Inferior parietal cortex (tissue), 1 donor: ENCODE measurements at regions not wholly inside any gene's neighbourhood (a gene's known extent, or its start where the extent isn't known, plus 50 kb on each side); places are given as distances from the start of the nearest gene placed in this dataset.

Source experiments
- DNase-seq: peaks from one replicate; pipeline ENCODE4 v3.0.0-alpha.2; 2016; ENCODE audit errors: extremely low spot score

DNA sequence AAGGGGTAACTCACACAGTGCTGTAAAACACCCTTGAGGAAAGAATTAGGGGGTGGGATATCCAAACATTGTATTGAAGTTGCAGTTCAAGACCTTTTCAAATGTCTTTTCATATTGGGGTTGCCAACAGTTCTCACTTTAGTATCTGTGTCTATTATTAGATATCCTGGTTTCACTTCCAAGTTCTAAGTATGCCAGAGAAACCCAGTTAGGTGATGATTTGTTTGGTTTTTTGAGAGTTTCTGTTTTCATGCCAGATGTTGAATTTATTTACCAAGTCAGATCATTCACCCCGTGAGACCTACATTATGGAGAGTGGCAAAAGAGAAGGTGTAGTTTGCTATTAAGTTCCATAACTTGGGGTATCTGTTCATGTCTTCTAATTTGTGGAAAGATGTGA is 64.5 kb downstream of the C9orf152 start:
- no peak for DNase-seq

DNA sequence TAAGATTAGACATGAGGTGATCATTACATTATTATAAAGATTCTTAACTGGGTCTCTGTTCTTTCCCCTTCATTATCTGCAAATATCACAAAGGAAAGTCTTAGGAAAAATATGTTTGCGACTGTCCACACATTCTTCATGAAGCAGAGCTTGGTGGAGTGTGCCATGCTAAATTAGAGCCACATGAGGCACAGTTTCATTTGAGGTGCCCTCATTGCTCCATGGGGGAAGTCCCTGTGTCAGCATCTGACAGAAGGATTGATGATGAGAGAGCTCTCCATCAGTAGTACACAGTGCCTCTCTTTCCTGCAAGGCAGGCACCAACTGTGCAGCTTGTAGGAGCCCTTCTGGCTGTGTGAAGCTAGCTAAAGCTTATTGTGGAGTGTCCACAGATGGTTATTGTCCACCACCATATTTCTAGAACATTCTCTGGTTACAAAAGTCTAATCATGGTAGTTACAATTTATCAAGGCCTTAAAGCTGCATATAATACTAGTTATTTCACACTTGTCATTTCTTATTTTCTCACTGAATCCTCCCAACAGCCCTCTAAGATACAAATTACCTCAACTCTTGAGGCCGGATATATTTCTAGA is 63.9 kb downstream of the C9orf152 start:
- no peak for DNase-seq

- no peak for DNase-seq
Measured at GRCh38 chr9:110146373-110146772, 61.6 kb downstream of the C9orf152 start.

DNA sequence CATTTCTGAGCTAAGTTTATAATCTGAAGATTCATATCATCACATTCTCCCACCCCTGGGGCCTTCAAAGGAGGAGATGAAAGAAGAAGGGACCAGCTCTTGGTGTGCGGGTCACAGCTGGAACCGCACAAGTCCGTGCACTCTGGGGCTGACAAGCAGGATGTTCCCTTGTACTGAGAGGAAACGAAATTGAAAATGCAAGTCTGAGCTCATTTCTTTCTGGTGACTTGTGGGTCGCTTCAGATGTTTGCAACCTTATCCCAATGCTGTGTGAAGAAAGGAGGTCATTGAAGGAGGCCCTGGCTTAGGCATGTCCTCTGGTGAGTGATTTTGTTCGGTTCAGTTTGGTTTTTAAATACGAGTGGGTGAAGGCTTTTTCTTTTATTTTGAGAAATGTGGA is 59.6 kb downstream of the C9orf152 start:
- no peak for DNase-seq

DNA sequence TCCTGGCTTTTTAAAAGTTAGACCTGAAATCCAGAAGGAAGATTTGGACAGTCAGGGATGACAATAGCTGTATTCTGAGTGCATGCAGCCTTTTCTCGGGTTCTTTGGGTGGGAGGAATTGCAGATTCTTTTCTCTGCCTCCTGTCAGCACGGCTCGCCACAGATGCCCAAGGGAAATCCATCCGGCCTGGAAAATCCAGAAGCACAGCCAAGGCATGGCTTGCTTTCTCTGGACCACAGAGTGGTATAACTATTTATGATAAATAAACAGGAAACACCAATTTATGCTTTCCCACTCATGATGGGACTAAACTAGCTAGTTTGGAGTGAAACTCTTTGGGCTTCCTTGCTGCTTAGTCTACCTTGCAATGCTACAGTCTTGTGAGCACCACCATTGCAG is 59.1 kb downstream of the C9orf152 start:
- DNase-seq = no peak
